22Rv1 (cell line): ENCODE measurements at regions not wholly inside any gene's neighbourhood (a gene's known extent, or its start where the extent isn't known, plus 50 kb on each side); places are given as distances from the start of the nearest gene placed in this dataset.

ENCODE experiments used
- CTCF ChIP-seq: fragments of 450-650 bp; IDR thresholded peaks from 2 replicates; pipeline ENCODE4 v1.5.1; 2017; ENCODE audit warnings: mild to moderate bottlenecking
- ZFX ChIP-seq: fragments of 450-650 bp; IDR thresholded peaks from 2 replicates; pipeline ENCODE4 v1.6.1; 2017; ENCODE audit warnings: antibody characterized with exemption, borderline replicate concordance

GRCh38 chr10:131519723-131520605 is 208.4 kb upstream of the TCERG1L start:
- no peak for TF ChIP-seq CTCF
- no peak for TF ChIP-seq ZFX
